ENCODE measurements at regions not wholly inside any gene's neighbourhood (a gene's known extent, or its start where the extent isn't known, plus 50 kb on each side); places are given as distances from the start of the nearest gene placed in this dataset.

GRCh38 chr17:45648642-45649041 lies 135.5 kb upstream of the CRHR1 start:
- WGBS, 5 donors = 75 to 93% (median 82%) methylated on average over 4 to 6 of the region's 6 CpGs
- intact Hi-C loops (cut with DNase I; ENCODE audit: low total_unique reads) = no loop called here
- TF ChIP-seq POLR2AphosphoS5 (IDR thresholded peaks at IDR 0.05) = no peak
- TF ChIP-seq POLR2A (IDR thresholded peaks at IDR 0.05) = no peak
- no peak for TF ChIP-seq CTCF (IDR thresholded peaks at IDR 0.05 in 8 of 11, conservative IDR thresholded peaks at IDR 0.05 in 3 of 11)

GRCh38 chr17:45649796-45650195 lies 134.3 kb upstream of the CRHR1 start:
- DNase-seq = no peak
- WGBS, 5 donors = 67 to 85% (median 68%) methylated on average over 5 of the region's 5 CpGs

More at GRCh38 chr17:45648642-45649041, 135.5 kb upstream of the CRHR1 start:
- no peaks in the 10 kb centered on the region for H3K36me3 ChIP-seq
- H3K4me3 ChIP-seq = no peak overlapping the region
- no peaks in the 10 kb centered on the region for H3K9me3 ChIP-seq
- no peak overlapping the region for H3K27ac ChIP-seq
- peaks cover 0 to 13% (median 0%) of the 10 kb centered on the region in 6 donors for H3K4me1 ChIP-seq
- peaks cover 0 to 59% (median 6%) of the 10 kb centered on the region in 7 donors for H3K27me3 ChIP-seq (replicated peaks in 1 of 7)
- no peak for DNase-seq

GRCh38 chr17:45650561-45650960 lies 133.6 kb upstream of the CRHR1 start:
- H3K4me3 ChIP-seq = no peak overlapping the region
- no peaks in the 10 kb centered on the region for H3K9me3 ChIP-seq
- H3K27ac ChIP-seq = no peak overlapping the region
- no peak for DNase-seq
- peaks cover 0 to 13% (median 0%) of the 10 kb centered on the region in 6 donors for H3K4me1 ChIP-seq
- intact Hi-C loops (cut with DNase I; ENCODE audit: low total_unique reads) = no loop called here
- WGBS, 5 donors = 78 to 87% (median 82%) methylated on average over 7 to 10 of the region's 10 CpGs
- peaks cover 0 to 55% (median 6%) of the 10 kb centered on the region in 7 donors for H3K27me3 ChIP-seq (replicated peaks in 1 of 7)
- no peaks in the 10 kb centered on the region for H3K36me3 ChIP-seq
- TF ChIP-seq POLR2AphosphoS5 (IDR thresholded peaks at IDR 0.05) (no peak), CTCF (IDR thresholded peaks at IDR 0.05 in 8 of 11, conservative IDR thresholded peaks at IDR 0.05 in 3 of 11) (no peak), POLR2A (IDR thresholded peaks at IDR 0.05) (no peak)

More at GRCh38 chr17:45649796-45650195, 134.3 kb upstream of the CRHR1 start:
- Histone ChIP-seq H3K27me3 (replicated peaks in 1 of 7) (peaks cover 0 to 59% (median 6%) of the 10 kb centered on the region in 7 donors), H3K4me3 (no peak overlapping the region), H3K4me1 (peaks cover 0 to 13% (median 0%) of the 10 kb centered on the region in 6 donors), H3K27ac (no peak overlapping the region), H3K9me3 (no peaks in the 10 kb centered on the region), H3K36me3 (no peaks in the 10 kb centered on the region)
- intact Hi-C loops (cut with DNase I; ENCODE audit: low total_unique reads) = no loop called here
- TF ChIP-seq POLR2A (IDR thresholded peaks at IDR 0.05) (no peak), CTCF (IDR thresholded peaks at IDR 0.05 in 8 of 11, conservative IDR thresholded peaks at IDR 0.05 in 3 of 11) (no peak), POLR2AphosphoS5 (IDR thresholded peaks at IDR 0.05) (no peak)

GRCh38 chr17:45651145-45651709 lies 132.9 kb upstream of the CRHR1 start:
- Histone ChIP-seq H3K9me3 (no peaks in the 10 kb centered on the region), H3K36me3 (no peaks in the 10 kb centered on the region), H3K4me3 (no peak overlapping the region), H3K27ac (no peak overlapping the region), H3K4me1 (peaks cover 0 to 13% (median 0%) of the 10 kb centered on the region in 6 donors), H3K27me3 (replicated peaks in 1 of 7) (peaks cover 0 to 57% (median 6%) of the 10 kb centered on the region in 7 donors)
- WGBS, 5 donors = 63 to 84% (median 76%) methylated on average over 6 to 8 of the region's 8 CpGs
- intact Hi-C loops (cut with DNase I; ENCODE audit: low total_unique reads) = no loop called here
- TF ChIP-seq POLR2AphosphoS5 (IDR thresholded peaks at IDR 0.05) = no peak
- no peak for TF ChIP-seq CTCF (IDR thresholded peaks at IDR 0.05 in 8 of 11, conservative IDR thresholded peaks at IDR 0.05 in 3 of 11)
- no peak for TF ChIP-seq POLR2A (IDR thresholded peaks at IDR 0.05)
- DNase-seq = no peak
